ENCODE measurements at regions not wholly inside any gene's neighbourhood (a gene's known extent, or its start where the extent isn't known, plus 50 kb on each side); places are given as distances from the start of the nearest gene placed in this dataset.

DNA sequence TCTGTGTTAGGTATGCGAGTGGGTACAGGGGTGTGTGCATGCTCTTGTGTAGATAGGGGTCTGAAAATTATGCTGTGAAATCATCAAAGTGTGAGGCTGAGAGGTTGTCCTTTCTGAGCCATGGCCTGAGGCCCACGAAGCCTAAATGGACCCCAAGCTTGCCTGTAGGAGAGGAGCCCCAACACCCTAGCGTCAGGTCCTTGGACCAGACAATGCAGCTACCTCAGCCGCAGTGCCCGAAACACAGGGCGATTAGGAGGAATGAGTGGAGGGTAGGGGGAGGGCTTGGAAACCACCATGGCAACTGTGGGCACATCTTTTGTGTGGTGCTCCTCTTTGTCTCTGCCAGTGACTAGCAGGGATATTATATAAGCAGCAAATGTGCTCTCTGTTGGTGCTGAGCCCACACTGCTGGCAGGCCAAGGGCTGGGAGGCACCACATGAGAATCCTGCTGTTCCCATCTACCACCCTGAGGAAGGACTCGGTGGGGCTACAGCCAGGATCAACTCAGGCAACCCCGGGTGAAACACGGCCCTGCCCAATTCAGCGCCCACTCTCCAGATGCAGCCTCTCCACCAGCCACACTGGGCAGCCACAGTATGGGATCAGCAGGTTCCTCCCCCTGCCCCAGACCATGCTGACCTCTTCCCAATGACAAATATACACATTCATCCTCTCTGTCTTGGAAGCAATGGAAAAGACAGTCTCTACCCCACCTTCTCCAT is 84.6 kb upstream of the FSTL4 start:
- intact Hi-C loops (cut with DNase I): no loop called here
- ATAC-seq: no peak
- DNase-seq (ENCODE audit: missing footprints): no peak

DNA sequence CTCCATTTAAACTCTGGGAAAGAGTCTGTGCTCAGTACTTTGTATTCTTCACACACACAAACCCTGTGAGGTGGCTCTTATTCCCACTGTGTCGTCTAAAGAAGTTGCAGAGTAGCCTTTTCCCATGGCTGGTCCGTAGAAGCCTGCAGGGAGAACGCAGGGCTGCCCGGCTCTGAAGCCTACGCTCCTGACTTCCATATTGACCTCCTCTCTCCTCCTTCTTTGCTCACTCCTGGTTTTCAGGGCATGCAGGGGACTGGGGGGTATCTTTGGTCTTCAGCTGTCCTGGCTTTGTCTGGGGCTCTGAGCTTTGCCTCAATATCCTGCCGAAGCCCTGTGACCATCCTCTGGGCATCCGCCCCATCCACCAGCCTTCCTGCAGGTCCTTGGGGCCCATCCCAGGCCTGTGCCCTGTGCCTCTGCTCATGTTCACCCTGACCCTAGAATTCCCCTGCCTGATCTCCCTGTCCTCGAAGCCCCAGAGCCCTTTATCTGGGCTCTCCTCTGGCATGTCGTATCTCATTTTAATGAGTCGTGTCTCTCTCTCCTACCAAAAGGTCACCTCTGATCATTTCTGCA is 83.8 kb upstream of the FSTL4 start:
- DNase-seq (ENCODE audit: missing footprints) (no peak), ATAC-seq (no peak)
- intact Hi-C loops (cut with DNase I): no loop called here

DNA sequence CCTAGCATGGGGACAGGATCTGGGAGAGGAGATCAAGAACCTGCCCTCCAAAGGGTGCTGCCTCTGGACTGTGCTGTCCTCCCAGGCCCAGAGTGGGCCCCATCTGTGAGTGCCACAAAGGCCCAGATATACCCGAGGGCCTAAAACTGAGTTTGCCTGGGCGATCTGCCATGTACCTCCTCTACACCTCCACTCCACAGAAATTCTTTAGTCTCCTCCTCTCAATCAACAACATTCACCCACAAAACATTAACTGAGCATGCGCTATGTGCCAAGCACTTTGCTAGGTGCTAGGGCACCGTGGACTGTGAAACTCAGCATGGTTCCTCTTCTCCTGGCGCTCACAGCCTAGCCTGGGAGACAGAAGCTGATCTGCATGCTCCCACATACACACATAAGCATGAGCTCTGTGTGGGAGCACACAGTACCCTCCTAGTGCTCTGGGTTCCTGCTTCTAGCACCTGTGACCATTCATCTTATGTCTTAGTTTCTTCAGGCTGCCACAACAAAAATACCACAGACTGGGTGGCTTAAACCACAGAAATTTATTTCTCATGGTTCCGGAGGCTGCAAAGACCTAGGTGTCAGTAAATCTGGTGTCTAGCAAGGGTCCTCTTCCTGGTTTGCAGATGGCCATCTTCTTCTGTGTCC is 82.0 kb upstream of the FSTL4 start:
- DNase-seq (ENCODE audit: missing footprints): no peak
- intact Hi-C loops (cut with DNase I): no loop called here
- no peak for ATAC-seq

DNA sequence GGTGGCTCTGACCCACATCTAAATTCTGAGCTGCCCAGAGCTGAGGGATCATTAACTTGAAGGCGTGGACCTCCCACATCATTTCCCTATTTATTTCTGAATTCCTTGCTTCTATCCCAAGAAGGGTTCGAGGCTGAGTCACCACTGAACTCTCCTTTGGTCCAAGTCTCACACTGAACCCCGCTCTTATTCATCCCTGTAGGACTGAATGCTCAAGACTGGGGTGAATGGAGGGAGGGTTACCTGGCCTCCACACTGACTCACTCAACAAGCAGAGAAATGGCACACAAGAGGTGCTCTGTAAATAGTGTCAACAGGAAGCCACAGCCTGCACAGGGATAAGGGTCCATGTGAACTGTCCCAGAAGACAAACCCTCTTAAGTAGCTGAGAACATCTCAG is 79.1 kb upstream of the FSTL4 start:
- intact Hi-C loops (cut with DNase I): no loop called here
- no peak for DNase-seq (ENCODE audit: missing footprints)
- no peak for ATAC-seq

DNA sequence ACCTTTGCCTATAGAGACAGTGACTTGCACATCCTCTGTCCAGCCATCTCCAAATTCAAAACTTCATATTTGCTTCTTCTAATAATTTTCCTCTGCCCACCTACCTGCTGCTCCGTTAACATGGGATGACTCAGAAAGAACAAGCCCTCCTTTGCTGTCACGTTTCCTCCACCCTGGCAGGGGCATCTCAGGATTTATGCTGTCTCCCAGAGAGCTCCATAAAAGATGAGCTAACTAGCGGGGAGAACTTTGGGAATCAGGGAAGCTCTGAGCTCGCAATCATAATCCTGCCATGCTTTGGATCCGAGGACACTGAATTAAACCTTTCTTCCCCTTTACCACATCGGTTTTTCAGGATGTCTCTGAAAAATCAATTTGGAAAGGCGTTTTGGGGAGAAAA is 78.4 kb upstream of the FSTL4 start:
- intact Hi-C loops (cut with DNase I): no loop called here
- no peak for ATAC-seq

GRCh38 chr5:133688391-133688790 is 76.0 kb upstream of the FSTL4 start:
- DNase-seq (ENCODE audit: missing footprints) (no peak), ATAC-seq (no peak)
- intact Hi-C loops (cut with DNase I): no loop called here

More for the DNA sequence above, 78.4 kb upstream of the FSTL4 start:
- no peak for DNase-seq (ENCODE audit: missing footprints)

DNA sequence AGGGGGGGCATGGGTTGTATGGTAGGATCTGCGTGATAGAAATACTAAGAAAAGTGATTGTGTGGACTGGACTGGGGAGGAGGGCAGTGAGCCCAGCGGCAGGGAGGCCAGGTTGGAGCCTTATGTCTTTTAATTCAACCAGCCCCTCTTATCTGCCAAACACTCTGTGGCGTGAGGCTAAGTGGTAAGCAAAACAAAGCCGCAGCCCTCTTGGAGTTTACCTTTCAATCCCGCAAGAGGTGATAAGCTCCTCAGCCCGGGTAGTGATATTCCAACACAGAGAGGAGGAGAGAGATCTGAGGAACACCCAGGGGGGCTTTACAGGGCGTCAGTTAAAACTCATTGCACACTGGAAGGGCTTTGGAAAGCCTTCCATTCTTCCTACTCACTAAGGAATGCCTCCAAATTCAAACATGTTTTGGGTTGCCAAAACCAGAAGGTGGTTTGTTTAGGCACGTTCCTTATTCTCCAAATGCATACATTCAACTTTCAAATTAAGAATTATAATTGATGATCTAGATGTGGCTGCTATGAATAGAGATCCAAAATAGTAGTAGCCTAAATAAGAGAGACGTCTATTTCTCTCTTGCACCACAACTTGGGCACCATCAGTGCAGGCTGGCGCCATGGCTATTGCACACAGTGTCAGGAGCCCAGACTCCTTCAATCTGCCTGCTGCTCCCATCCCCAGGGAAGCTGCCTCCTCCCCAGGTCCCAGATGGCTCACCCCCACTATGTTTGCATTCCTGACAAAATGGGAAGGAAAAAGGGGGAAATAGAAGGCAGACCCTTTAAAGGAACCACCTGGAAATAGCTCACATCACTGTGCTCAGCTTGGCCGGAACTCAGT is 75.1 kb upstream of the FSTL4 start:
- intact Hi-C loops (cut with DNase I): no loop called here
- ATAC-seq (no peak), DNase-seq (ENCODE audit: missing footprints) (no peak)

GRCh38 chr5:133686566-133686965 is 74.2 kb upstream of the FSTL4 start:
- intact Hi-C loops (cut with DNase I): no loop called here
- DNase-seq (ENCODE audit: missing footprints) (no peak), ATAC-seq (no peak)

DNA sequence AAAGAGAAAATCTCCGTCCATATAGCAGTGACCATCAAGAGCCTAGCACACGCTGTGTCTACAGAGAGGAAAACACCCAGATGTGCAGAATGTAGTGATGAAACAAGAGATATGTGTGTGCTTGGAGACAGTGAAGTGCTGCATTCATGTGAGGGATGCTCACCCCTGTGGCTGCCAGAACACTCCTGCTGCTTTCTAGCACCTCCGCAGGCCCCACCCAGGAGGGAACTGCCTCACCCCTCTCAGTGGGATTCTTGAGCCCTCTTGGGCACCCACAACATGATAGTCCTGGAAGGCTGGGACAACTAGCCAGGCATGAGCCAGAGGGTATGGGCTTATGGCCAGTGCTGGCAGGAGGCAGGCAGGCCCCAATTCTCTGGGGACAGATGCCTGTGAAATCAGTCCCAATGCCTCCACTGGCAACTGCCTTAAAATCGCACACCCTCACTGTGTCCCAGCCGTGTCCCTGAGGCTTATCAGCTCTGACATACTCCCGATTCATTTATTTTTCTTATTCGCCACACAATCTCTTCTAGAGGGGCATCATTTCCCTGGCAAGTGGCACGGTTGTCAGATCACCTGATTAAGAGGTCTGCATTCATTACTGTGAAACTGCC is 73.2 kb upstream of the FSTL4 start:
- intact Hi-C loops (cut with DNase I): no loop called here
- DNase-seq (ENCODE audit: missing footprints) (no peak), ATAC-seq (no peak)

GRCh38 chr5:133683646-133684596 is 71.6 kb upstream of the FSTL4 start:
- intact Hi-C loops (cut with DNase I): no loop called here
- ATAC-seq (no peak), DNase-seq (ENCODE audit: missing footprints) (no peak)

DNA sequence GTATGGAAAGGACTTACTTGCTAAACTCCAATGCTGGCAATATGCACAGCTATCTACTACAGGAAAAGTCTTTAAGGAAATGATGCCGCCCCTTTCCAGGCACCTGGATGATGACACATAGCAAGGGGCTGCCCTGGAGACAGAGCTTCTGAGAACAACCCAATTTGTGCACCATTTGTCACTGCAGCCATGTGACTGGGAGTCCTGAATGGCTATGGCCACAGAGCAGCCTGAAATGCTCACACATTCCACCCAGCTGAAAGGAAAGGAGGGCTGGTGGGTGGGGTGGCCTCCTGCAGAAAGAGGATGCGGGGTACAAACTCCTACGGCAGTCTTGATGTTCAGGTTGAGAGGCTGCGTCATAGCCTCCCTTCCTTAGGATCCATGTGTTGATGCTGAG is 70.1 kb upstream of the FSTL4 start:
- intact Hi-C loops (cut with DNase I): no loop called here
- no peak for DNase-seq (ENCODE audit: missing footprints)
- ATAC-seq: no peak

DNA sequence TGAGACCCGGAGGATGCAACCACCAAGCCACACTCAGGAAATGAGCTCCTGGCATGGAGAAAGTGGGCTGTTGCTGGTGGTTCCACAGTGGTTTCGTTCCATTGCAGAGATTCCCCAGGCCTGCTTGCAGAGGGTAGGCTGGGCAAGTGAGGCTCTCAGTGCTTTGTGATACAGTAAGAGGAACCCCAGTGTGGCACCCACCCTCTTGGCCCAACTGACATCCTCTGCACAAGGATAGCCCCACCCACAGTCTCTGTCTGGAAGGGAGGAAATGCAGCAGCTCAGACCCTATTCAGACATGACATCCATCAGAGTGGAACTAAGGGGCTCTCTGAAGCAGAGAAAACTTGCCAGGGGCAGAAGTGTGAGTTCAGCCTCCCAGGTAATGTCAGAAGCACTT is 69.6 kb upstream of the FSTL4 start:
- intact Hi-C loops (cut with DNase I): no loop called here
- DNase-seq (ENCODE audit: missing footprints): no peak
- no peak for ATAC-seq

DNA sequence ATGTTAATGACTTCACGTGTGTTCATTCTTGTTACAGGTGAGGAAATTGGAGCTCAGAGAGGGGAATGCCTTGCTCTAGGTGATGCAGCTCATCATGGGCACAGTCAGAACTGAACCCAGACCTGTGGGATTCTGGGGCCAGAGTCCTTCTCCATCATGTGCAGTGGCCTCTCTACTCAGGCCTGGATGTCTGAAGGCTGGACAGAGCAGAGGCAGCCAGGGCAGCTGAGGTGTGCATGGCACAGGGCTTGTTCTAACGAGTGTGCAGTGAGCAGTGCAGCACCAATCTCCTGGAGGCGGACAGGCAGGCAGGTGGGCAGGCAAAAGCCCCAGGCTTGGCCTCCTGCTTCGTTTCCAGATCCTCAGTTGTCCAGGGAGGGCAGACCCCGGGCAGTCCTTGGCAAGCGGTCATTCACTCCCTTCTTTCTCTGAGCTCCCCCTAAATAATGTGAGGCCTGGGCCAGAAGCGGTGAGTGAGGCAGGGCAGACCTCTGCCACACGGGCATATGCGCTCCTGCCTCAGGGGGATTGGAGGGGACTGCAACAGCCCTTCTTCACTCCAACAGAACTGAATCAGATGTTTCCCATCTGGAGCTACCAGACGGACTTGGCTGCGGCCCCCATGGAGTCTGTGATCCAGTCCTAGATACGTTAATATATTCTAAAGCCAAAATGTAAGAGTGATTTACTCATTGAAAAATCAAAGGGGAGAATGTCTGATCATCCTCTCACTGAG is 68.7 kb upstream of the FSTL4 start:
- DNase-seq (ENCODE audit: missing footprints): no peak
- intact Hi-C loops (cut with DNase I): no loop called here
- ATAC-seq: no peak

DNA sequence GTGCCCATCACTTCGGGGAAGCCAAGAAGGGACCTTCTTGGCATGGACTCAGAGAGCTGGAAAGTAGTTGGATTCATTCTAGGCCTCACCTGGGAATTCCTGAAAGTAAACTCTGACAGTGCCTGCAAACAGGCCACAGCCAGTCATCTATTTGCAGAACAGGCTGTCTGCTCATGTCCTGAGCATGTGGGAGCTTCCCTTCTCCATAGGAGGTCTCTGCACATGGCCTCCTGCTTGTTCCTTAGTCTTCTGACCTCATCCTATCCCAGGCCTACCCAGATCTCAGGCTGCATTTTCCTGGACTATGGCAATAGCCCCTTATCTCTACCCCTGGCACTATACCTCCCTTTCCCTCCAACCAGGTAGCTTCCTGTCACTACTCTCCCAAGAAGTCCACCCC is 67.2 kb upstream of the FSTL4 start:
- intact Hi-C loops (cut with DNase I): no loop called here
- DNase-seq (ENCODE audit: missing footprints) (no peak), ATAC-seq (no peak)

DNA sequence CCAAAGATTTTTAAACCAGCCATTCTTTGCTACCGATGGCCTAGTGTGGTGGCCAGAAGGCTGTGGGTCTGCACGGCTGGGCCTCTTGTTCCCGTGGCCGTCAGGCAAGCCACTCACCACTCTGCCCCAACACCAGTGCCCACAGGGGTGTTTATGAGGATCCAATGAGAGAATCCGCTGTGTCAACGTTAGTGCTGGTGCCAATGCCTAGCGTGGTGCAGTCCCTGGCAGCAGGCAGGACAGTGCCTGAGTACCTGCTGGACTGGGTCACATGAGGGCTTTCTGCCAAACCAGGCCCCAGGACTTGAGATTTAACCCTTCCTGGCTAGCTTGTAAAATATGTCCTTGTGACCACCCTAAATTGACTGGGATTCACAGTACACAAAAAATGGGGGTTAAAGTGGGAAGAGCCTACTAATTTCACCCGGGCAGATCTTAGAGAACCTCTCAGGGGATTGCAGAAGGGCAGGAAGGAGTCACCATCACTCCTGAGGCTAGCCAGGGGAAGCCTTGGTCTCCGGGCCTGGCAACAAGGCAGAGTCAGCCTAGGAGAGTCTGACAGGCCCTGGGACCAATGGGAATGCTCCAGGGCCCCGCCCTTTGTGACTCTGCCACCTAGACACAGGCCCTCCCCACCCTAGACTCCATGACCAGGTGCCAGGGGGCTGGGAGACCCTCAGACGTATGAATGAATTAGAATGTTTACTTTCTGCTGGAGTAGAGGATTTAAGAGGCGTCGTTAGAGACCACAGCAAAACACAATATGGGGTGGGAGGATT is 63.2 kb upstream of the FSTL4 start:
- ATAC-seq: no peak
- no peak for DNase-seq (ENCODE audit: missing footprints)
- intact Hi-C loops (cut with DNase I): no loop called here

GRCh38 chr5:133670336-133670735 is 58.0 kb upstream of the FSTL4 start:
- intact Hi-C loops (cut with DNase I): no loop called here
- no peak for ATAC-seq
- DNase-seq (ENCODE audit: missing footprints): no peak

GRCh38 chr5:133669472-133669871 is 57.1 kb upstream of the FSTL4 start:
- intact Hi-C loops (cut with DNase I): no loop called here
- DNase-seq (ENCODE audit: missing footprints) (no peak), ATAC-seq (no peak)

Data from Right ventricle myocardium inferior (tissue), 1 donor.